HepG2 (cell line): ENCODE measurements at regions not wholly inside any gene's neighbourhood (a gene's known extent, or its start where the extent isn't known, plus 50 kb on each side); places are given as distances from the start of the nearest gene placed in this dataset.

Source experiments
- ATAC-seq: fragments of 200-7000 bp; cut with Tn5 transposase; 3 replicates; pipeline ENCODE4 v1.9.1; 2020; ENCODE audit warnings: mild to moderate bottlenecking, moderate library complexity
- BruUV-seq: library from RNA; stranded (reverse); fragments of 400-500 nt; replicated peaks from 2 replicates; lab custom pipeline; 2021; lab: Mats Ljungman, UMichigan
- CTCF ChIA-PET: fragments of 300-600 bp; formaldehyde crosslinking; extraction: SDS; loops from one replicate; lab custom pipeline; 2021; ENCODE audit warnings: low total read pairs, inconsistent platforms, low intra/inter-chr PET ratio; lab: Yijun Ruan, JAX
- POLR2A ChIA-PET: fragments of 350-600 bp; sonication (Branson Sonifier 250); formaldehyde crosslinking; loops from one replicate; lab custom pipeline; 2020; ENCODE audit warnings: antibody characterized with exemption, inconsistent platforms; lab: Yijun Ruan, JAX
- DNase-seq: peaks from one replicate; pipeline ENCODE4 v3.0.0-alpha.2; 2015; ENCODE audit warnings: low spot score
- FAIRE-seq: peaks from 3 replicates; lab custom pipeline; 2011; peaks lifted over from hg19 to GRCh38; lab: Jason Lieb, UNC
- H2AFZ ChIP-seq: one replicate; pipeline ENCODE4 v1.6.1; 2011; ENCODE audit warnings: low read length, inconsistent platforms
- H3K27ac ChIP-seq: fragments of 300-600 bp; 3 replicates; pipeline ENCODE4 v1.8.0; 2011; ENCODE audit warnings: mixed run types, mild to moderate bottlenecking, mixed read lengths, low read length, inconsistent platforms; ENCODE audit not compliant: insufficient read depth; ENCODE audit errors: extremely low read length
- H3K27me3 ChIP-seq, 2 experiments: fragments of 200-600 bp in 1 of 2; 2 replicates in 1 of 2; 3 replicates in 1 of 2; pipeline versions ENCODE4 v1.6.0 to v1.8.0; 2011; ENCODE audit warnings: low read length in 2 of 2, mild to moderate bottlenecking in 2 of 2, moderate library complexity in 2 of 2, inconsistent platforms in 1 of 2; ENCODE audit not compliant: insufficient read depth in 2 of 2, control insufficient read depth in 1 of 2
- H3K36me3 ChIP-seq, 2 experiments: fragments of 200-600 bp in 1 of 2; replicated peaks in 1 of 2; 2 replicates in 1 of 2; 3 replicates in 1 of 2; pipeline versions ENCODE4 v1.5.1 to v1.8.0; 2011; ENCODE audit warnings: low read length in 2 of 2, inconsistent platforms in 1 of 2; ENCODE audit not compliant: insufficient read depth in 2 of 2, control insufficient read depth in 1 of 2
- H3K4me1 ChIP-seq: 2 replicates; pipeline ENCODE4 v1.5.1; 2012; ENCODE audit warnings: low read length, inconsistent platforms; ENCODE audit not compliant: insufficient read depth
- H3K4me2 ChIP-seq: 2 replicates; pipeline ENCODE4 v1.6.0; 2011; ENCODE audit warnings: low read depth, low read length, inconsistent platforms
- H3K4me3 ChIP-seq, 3 experiments: fragments of 200-600 bp in 1 of 3; sonication (generic), shearing (Covaris generic) in 1 of 3; replicated peaks in 1 of 3; 2 replicates each; pipeline ENCODE4 v1.5.1; 2011 to 2016; ENCODE audit warnings: low read length in 3 of 3, inconsistent platforms in 2 of 3, low read depth in 2 of 3, mild to moderate bottlenecking in 2 of 3, control low read depth in 1 of 3, mixed read lengths in 1 of 3; ENCODE audit not compliant: insufficient read depth in 1 of 3
- H3K79me2 ChIP-seq: one replicate; pipeline ENCODE4 v1.6.1; 2011; ENCODE audit warnings: low read length, inconsistent platforms; ENCODE audit not compliant: insufficient read depth
- H3K9ac ChIP-seq: 2 replicates; pipeline ENCODE4 v1.6.0; 2011; ENCODE audit warnings: mild to moderate bottlenecking, low read depth, low read length, inconsistent platforms; ENCODE audit not compliant: insufficient read depth
- H3K9me3 ChIP-seq: 2 replicates; pipeline ENCODE4 v1.5.1; 2012; ENCODE audit warnings: mild to moderate bottlenecking, low read length
- H4K20me1 ChIP-seq: 2 replicates; pipeline ENCODE4 v1.6.0; 2011; ENCODE audit warnings: inconsistent platforms, mild to moderate bottlenecking, low read length, moderate library complexity; ENCODE audit not compliant: insufficient read depth
- ARID2 ChIP-seq: sonication (generic); formaldehyde crosslinking; IDR thresholded peaks from 2 replicates; pipeline ENCODE4 v1.8.1; 2022; ENCODE audit warnings: mild to moderate bottlenecking, missing genetic modification reagents, borderline replicate concordance
- GATA4 ChIP-seq: sonication (generic); IDR thresholded peaks from 2 replicates; pipeline ENCODE4 v1.6.1; 2016; ENCODE audit warnings: antibody characterized with exemption, low read depth, borderline replicate concordance
- GZF1 ChIP-seq: sonication (generic); formaldehyde crosslinking; IDR thresholded peaks from 2 replicates; pipeline ENCODE4 v1.5.1; 2020; ENCODE audit warnings: mild to moderate bottlenecking, missing genetic modification reagents
- KDM3A ChIP-seq: IDR thresholded peaks from 2 replicates; pipeline ENCODE4 v1.6.1; 2018; ENCODE audit warnings: low read depth, missing compliant biosample characterization
- KDM5B ChIP-seq: sonication (generic); formaldehyde crosslinking; IDR thresholded peaks from 2 replicates; pipeline ENCODE4 v1.4.0; 2020; ENCODE audit warnings: missing genetic modification reagents, mild to moderate bottlenecking, borderline replicate concordance
- RAD21 ChIP-seq: fragments of 450-650 bp; formaldehyde crosslinking; IDR thresholded peaks from 2 replicates; pipeline ENCODE4 v1.5.0; 2020; ENCODE audit warnings: mild to moderate bottlenecking
- RBAK ChIP-seq: sonication (generic); formaldehyde crosslinking; IDR thresholded peaks from 2 replicates; pipeline ENCODE4 v1.5.1; 2020; ENCODE audit warnings: mild to moderate bottlenecking, missing genetic modification reagents
- RFX5 ChIP-seq: IDR thresholded peaks from 2 replicates; pipeline ENCODE4 v1.6.1; 2011; ENCODE audit warnings: low read depth, low read length, improper control_type of control experiment
- SYNCRIP ChIP-seq: fragments of 200-400 bp; formaldehyde crosslinking; IDR thresholded peaks from 2 replicates; pipeline ENCODE4 v1.6.1; 2018; ENCODE audit warnings: mild to moderate bottlenecking, low read depth, low read length; ENCODE audit not compliant: insufficient read depth
- TRIM24 ChIP-seq: sonication (generic); formaldehyde crosslinking; IDR thresholded peaks from 2 replicates; pipeline ENCODE4 v1.8.0; 2022; ENCODE audit warnings: mild to moderate bottlenecking, missing genetic modification reagents
- ZFP36L1 ChIP-seq: sonication (generic); formaldehyde crosslinking; IDR thresholded peaks from 2 replicates; pipeline ENCODE4 v1.8.0; 2022; ENCODE audit warnings: mild to moderate bottlenecking, missing genetic modification reagents, moderate library complexity
- WGBS: methylation state at CpG from one replicate; pipeline ENCODE4 v1.1.6; 2017; ENCODE audit warnings: low lambda C conversion rate; 5-methylcytosine and 5-hydroxymethylcytosine counted together
- in situ Hi-C: cut with HindIII; loops from 2 replicates; pipeline ENCODE4 v1.10.0; 2017; ENCODE audit warnings: low pct_unique_long_range_greater_than_20kb; ENCODE audit not compliant: extremely low pct_ligation_motif_present
- intact Hi-C: fragments of 100-400 bp; cut with micrococcal nuclease; formaldehyde crosslinking; loops from one replicate; pipeline ENCODE4 v1.10.0; 2022; ENCODE audit not compliant: unreplicated experiment
- TF ChIP-seq, protein P1 (sequence below): sonication (generic); formaldehyde crosslinking; IDR thresholded peaks from 2 replicates; pipeline ENCODE4 v1.5.0; 2020; ENCODE audit warnings: missing genetic modification reagents, mild to moderate bottlenecking, borderline replicate concordance
- TF ChIP-seq, protein P2 (sequence below): sonication (generic); formaldehyde crosslinking; IDR thresholded peaks from 2 replicates; pipeline ENCODE4 v1.4.0; 2020; ENCODE audit warnings: mild to moderate bottlenecking, missing genetic modification reagents
- TF ChIP-seq, protein P3 (sequence below): sonication (generic); formaldehyde crosslinking; IDR thresholded peaks from 2 replicates; pipeline ENCODE4 v1.5.0; 2020; ENCODE audit warnings: mild to moderate bottlenecking, missing genetic modification reagents, borderline replicate concordance
- TF ChIP-seq, protein P4 (sequence below): sonication (generic); formaldehyde crosslinking; IDR thresholded peaks from 2 replicates; pipeline ENCODE4 v1.4.0; 2020; ENCODE audit warnings: missing genetic modification reagents

DNA sequence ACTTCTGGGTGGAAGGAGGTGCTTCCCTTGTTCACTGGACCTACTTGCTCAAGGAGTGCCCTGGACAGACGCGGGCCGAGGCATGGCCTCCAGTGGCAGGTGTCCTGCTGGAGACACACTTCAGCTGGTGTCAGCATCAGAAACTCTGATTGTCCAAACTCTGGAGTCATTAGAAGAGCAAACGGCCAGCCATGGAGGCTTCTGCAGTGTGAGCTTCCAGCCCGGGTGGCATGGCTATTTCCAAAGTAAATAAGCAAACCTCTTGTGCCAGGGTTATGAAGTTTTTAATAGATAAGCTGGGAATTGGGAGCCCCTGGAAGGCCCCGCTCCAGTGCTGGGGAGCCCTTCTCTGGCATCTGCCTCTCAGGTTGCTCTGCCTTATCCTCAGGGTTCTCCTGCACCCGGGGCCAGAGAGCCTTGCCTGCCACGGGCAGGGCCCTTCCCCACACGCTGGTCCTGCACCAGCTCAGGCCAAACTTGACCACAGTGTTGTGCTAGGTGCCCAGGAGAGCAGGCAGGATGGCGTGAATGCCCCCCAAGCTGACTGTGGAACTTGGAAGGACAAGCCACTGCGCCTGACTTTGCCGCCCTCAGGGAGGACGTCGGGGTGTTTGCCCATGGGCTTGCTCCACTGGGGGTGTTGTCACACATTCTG lies 285.6 kb downstream of the GADD45G start:
- Histone ChIP-seq H3K79me2 (no peaks in the 10 kb centered on the region), H2AFZ (no peak overlapping the region), H3K4me2 (no peak overlapping the region), H3K9me3 (no peaks in the 10 kb centered on the region), H3K4me1 (no peaks in the 10 kb centered on the region), H3K36me3 (no peaks in the 10 kb centered on the region), H3K4me3 (no peak overlapping the region), H3K27me3 (no peaks in the 10 kb centered on the region), H4K20me1 (no peaks in the 10 kb centered on the region), H3K27ac (no peak overlapping the region), H3K9ac (no peak overlapping the region)
- DNase-seq (no peak), ATAC-seq (no peak), FAIRE-seq (no peak)
- intact Hi-C loops: no loop called here
- no peak for TF ChIP-seq GATA4
- TF ChIP-seq, protein P1, sequence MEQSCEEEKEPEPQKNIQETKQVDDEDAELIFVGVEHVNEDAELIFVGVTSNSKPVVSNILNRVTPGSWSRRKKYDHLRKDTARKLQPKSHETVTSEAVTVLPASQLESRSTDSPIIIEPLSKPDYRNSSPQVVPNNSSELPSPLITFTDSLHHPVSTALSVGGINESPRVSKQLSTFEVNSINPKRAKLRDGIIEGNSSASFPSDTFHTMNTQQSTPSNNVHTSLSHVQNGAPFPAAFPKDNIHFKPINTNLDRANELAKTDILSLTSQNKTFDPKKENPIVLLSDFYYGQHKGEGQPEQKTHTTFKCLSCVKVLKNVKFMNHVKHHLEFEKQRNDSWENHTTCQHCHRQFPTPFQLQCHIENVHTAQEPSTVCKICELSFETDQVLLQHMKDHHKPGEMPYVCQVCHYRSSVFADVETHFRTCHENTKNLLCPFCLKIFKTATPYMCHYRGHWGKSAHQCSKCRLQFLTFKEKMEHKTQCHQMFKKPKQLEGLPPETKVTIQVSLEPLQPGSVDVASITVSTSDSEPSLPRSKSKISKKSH: no peak
- TF ChIP-seq RFX5: no peak
- TF ChIP-seq, protein P2, sequence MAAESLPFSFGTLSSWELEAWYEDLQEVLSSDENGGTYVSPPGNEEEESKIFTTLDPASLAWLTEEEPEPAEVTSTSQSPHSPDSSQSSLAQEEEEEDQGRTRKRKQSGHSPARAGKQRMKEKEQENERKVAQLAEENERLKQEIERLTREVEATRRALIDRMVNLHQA (CRISPR knock-in tag): no peak
- no peak for TF ChIP-seq ZFP36L1 (CRISPR knock-in tag)
- TF ChIP-seq KDM3A (CRISPR knock-in tag): no peak
- TF ChIP-seq, protein P3, sequence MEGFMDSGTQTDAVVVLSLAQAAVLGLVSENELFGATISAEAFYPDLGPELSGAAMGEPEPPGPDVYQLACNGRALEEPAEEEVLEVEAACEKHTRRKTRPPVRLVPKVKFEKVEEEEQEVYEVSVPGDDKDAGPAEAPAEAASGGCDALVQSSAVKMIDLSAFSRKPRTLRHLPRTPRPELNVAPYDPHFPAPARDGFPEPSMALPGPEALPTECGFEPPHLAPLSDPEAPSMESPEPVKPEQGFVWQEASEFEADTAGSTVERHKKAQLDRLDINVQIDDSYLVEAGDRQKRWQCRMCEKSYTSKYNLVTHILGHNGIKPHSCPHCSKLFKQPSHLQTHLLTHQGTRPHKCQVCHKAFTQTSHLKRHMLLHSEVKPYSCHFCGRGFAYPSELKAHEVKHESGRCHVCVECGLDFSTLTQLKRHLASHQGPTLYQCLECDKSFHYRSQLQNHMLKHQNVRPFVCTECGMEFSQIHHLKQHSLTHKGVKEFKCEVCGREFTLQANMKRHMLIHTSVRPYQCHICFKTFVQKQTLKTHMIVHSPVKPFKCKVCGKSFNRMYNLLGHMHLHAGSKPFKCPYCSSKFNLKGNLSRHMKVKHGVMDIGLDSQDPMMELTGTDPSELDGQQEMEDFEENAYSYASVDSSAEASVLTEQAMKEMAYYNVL (CRISPR knock-in tag): no peak
- TF ChIP-seq TRIM24: no peak
- no peak for TF ChIP-seq RAD21 (CRISPR knock-in tag)
- no peak for TF ChIP-seq GZF1 (CRISPR knock-in tag)
- TF ChIP-seq, protein P4, sequence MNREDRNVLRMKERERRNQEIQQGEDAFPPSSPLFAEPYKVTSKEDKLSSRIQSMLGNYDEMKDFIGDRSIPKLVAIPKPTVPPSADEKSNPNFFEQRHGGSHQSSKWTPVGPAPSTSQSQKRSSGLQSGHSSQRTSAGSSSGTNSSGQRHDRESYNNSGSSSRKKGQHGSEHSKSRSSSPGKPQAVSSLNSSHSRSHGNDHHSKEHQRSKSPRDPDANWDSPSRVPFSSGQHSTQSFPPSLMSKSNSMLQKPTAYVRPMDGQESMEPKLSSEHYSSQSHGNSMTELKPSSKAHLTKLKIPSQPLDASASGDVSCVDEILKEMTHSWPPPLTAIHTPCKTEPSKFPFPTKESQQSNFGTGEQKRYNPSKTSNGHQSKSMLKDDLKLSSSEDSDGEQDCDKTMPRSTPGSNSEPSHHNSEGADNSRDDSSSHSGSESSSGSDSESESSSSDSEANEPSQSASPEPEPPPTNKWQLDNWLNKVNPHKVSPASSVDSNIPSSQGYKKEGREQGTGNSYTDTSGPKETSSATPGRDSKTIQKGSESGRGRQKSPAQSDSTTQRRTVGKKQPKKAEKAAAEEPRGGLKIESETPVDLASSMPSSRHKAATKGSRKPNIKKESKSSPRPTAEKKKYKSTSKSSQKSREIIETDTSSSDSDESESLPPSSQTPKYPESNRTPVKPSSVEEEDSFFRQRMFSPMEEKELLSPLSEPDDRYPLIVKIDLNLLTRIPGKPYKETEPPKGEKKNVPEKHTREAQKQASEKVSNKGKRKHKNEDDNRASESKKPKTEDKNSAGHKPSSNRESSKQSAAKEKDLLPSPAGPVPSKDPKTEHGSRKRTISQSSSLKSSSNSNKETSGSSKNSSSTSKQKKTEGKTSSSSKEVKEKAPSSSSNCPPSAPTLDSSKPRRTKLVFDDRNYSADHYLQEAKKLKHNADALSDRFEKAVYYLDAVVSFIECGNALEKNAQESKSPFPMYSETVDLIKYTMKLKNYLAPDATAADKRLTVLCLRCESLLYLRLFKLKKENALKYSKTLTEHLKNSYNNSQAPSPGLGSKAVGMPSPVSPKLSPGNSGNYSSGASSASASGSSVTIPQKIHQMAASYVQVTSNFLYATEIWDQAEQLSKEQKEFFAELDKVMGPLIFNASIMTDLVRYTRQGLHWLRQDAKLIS (CRISPR knock-in tag): no peak
- no peak for TF ChIP-seq SYNCRIP
- TF ChIP-seq RBAK (CRISPR knock-in tag): no peak
- TF ChIP-seq KDM5B (CRISPR knock-in tag): no peak
- TF ChIP-seq ARID2 (CRISPR knock-in tag): no peak
- WGBS: 57% methylated on average over 6 of the region's 14 CpGs
- no TSS peak for BruUV-seq
- ChIA-PET POLR2A (no interaction called here), CTCF (no interaction called here)
- in situ Hi-C loops: no loop called here
